ENCODE measurements at regions not wholly inside any gene's neighbourhood (a gene's known extent, or its start where the extent isn't known, plus 50 kb on each side); places are given as distances from the start of the nearest gene placed in this dataset.
A peak's percentile ranks its signal among the peaks of the same experiment; 100 is the strongest.

GRCh38 chr11:97982512-97982911 lies 1038.2 kb upstream of the CNTN5 start:
- Mint-ChIP-seq H3K4me3 (no peak overlapping the region), H3K36me3 (ENCODE audit: low read depth) (peaks cover 5% of the 10 kb centered on the region), H3K27me3 (ENCODE audit: insufficient read depth) (no peaks in the 10 kb centered on the region), H3K4me1 (ENCODE audit: low read depth) (peaks cover 16% of the 10 kb centered on the region), H3K27ac (no peak overlapping the region), H3K9me3 (no peaks in the 10 kb centered on the region)
- DNase-seq, result no peak
- no peak for TF ChIP-seq CTCF (IDR thresholded peaks at IDR 0.05)

- no peak for DNase-seq
- no peaks in the 10 kb centered on the region for H3K27me3 Mint-ChIP-seq (ENCODE audit: insufficient read depth)
- H3K4me3 Mint-ChIP-seq, result no peak overlapping the region
- H3K4me1 Mint-ChIP-seq (ENCODE audit: low read depth), result peaks cover 21% of the 10 kb centered on the region
- H3K36me3 Mint-ChIP-seq (ENCODE audit: low read depth), result no peaks in the 10 kb centered on the region
- no peak for TF ChIP-seq CTCF (IDR thresholded peaks at IDR 0.05)
- H3K27ac Mint-ChIP-seq, result no peak overlapping the region
- no peaks in the 10 kb centered on the region for H3K9me3 Mint-ChIP-seq
Observed at GRCh38 chr11:97989121-97989520, 1031.6 kb upstream of the CNTN5 start.

GRCh38 chr11:97990162-97990920 lies 1030.4 kb upstream of the CNTN5 start:
- DNase-seq, result peak; percentile 57
- peak overlapping the region; percentile 53 for H3K27ac Mint-ChIP-seq

GRCh38 chr11:97993562-97993961 lies 1027.2 kb upstream of the CNTN5 start:
- Mint-ChIP-seq H3K27me3 (ENCODE audit: insufficient read depth) (no peaks in the 10 kb centered on the region), H3K36me3 (ENCODE audit: low read depth) (no peaks in the 10 kb centered on the region), H3K4me3 (no peak overlapping the region), H3K27ac (no peak overlapping the region), H3K4me1 (ENCODE audit: low read depth) (peaks cover 21% of the 10 kb centered on the region), H3K9me3 (no peaks in the 10 kb centered on the region)
- no peak for TF ChIP-seq CTCF (IDR thresholded peaks at IDR 0.05)
- DNase-seq, result no peak

More at GRCh38 chr11:97990162-97990920, 1030.4 kb upstream of the CNTN5 start:
- TF ChIP-seq CTCF (IDR thresholded peaks at IDR 0.05), result no peak
- H3K36me3 Mint-ChIP-seq (ENCODE audit: low read depth), result no peaks in the 10 kb centered on the region
- H3K4me1 Mint-ChIP-seq (ENCODE audit: low read depth), result peaks cover 21% of the 10 kb centered on the region
- no peaks in the 10 kb centered on the region for H3K27me3 Mint-ChIP-seq (ENCODE audit: insufficient read depth)
- no peaks in the 10 kb centered on the region for H3K9me3 Mint-ChIP-seq
- peak overlapping the region; percentile 37; the same call in 1 of the 2 replicates for H3K4me3 Mint-ChIP-seq

DNA sequence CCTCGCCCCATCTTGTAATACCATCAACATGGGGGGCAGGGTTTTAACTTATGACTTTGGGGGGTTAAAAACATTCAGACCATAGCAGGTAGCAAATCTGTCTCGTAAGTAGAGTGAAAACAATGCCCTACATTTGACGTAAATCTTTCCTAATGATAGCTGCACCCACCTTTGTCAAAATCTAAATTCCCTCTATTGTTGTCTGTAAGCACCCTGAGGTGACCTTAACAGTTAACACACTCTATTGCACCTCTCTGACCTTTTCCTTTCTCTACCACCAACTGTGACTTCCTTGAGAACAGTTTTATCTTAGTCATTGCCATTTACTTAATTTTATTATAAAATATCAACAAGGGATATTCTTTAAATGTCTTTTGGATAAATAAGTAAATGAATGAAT lies 1024.9 kb upstream of the CNTN5 start:
- DNase-seq, result no peak
- Mint-ChIP-seq H3K9me3 (no peaks in the 10 kb centered on the region), H3K36me3 (ENCODE audit: low read depth) (no peaks in the 10 kb centered on the region), H3K27me3 (ENCODE audit: insufficient read depth) (no peaks in the 10 kb centered on the region), H3K27ac (no peak overlapping the region), H3K4me1 (ENCODE audit: low read depth) (peaks cover 8% of the 10 kb centered on the region), H3K4me3 (no peak overlapping the region)
- no peak for TF ChIP-seq CTCF (IDR thresholded peaks at IDR 0.05)
